ENCODE measurements at regions not wholly inside any gene's neighbourhood (a gene's known extent, or its start where the extent isn't known, plus 50 kb on each side); places are given as distances from the start of the nearest gene placed in this dataset.

GRCh38 chr1:193703121-193703520, 516.7 kb upstream of the B3GALT2 start:
- Mint-ChIP-seq H3K27me3 (ENCODE audit: insufficient read depth, unreplicated experiment) (no peaks in the 10 kb centered on the region), H3K27ac (ENCODE audit: unreplicated experiment) (no peak overlapping the region), H3K4me1 (ENCODE audit: low read depth, unreplicated experiment) (no peaks in the 10 kb centered on the region), H3K4me3 (ENCODE audit: unreplicated experiment) (no peak overlapping the region), H3K9me3 (ENCODE audit: unreplicated experiment) (no peaks in the 10 kb centered on the region), H3K36me3 (ENCODE audit: insufficient read depth, unreplicated experiment) (no peaks in the 10 kb centered on the region)
- POLR2A ChIA-PET: no interaction called here
- DNase-seq: no peak
- H3K36me3 ChIP-seq (ENCODE audit: control insufficient read depth, insufficient read depth, low read length): no peaks in the 10 kb centered on the region
- intact Hi-C loops (cut with micrococcal nuclease; ENCODE audit: unreplicated experiment): no loop called here
- H3K27me3 ChIP-seq (replicated peaks; ENCODE audit: control insufficient read depth, insufficient read depth, low read length): no peaks in the 10 kb centered on the region
- no peak for TF ChIP-seq CTCF (IDR thresholded peaks at IDR 0.05; ENCODE audit: insufficient read depth in 1 of 2, low read depth in 1 of 2, low read length in 1 of 2, severe bottlenecking in 1 of 2, unreplicated experiment in 1 of 2)
- no peaks in the 10 kb centered on the region for H3K9me3 ChIP-seq
- H3K4me3 ChIP-seq (ENCODE audit: low read depth, low read length): no peak overlapping the region
- no TSS peak for BruUV-seq (replicated peaks)
- CTCF ChIA-PET: no interaction called here
- no peaks in the 10 kb centered on the region for H3K4me1 ChIP-seq

GRCh38 chr1:193701759-193702158, 515.3 kb upstream of the B3GALT2 start:
- ChIA-PET CTCF (no interaction called here), POLR2A (no interaction called here)
- no peaks in the 10 kb centered on the region for H3K27me3 Mint-ChIP-seq (ENCODE audit: insufficient read depth, unreplicated experiment)
- no peaks in the 10 kb centered on the region for H3K9me3 ChIP-seq
- no peak overlapping the region for H3K4me3 Mint-ChIP-seq (ENCODE audit: unreplicated experiment)
- intact Hi-C loops (cut with micrococcal nuclease; ENCODE audit: unreplicated experiment): no loop called here
- no peaks in the 10 kb centered on the region for H3K27me3 ChIP-seq (replicated peaks; ENCODE audit: control insufficient read depth, insufficient read depth, low read length)
- no peak for DNase-seq
- H3K4me3 ChIP-seq (ENCODE audit: low read depth, low read length): no peak overlapping the region
- no peaks in the 10 kb centered on the region for H3K9me3 Mint-ChIP-seq (ENCODE audit: unreplicated experiment)
- no peak overlapping the region for H3K27ac Mint-ChIP-seq (ENCODE audit: unreplicated experiment)
- H3K36me3 Mint-ChIP-seq (ENCODE audit: insufficient read depth, unreplicated experiment): no peaks in the 10 kb centered on the region
- no peaks in the 10 kb centered on the region for H3K36me3 ChIP-seq (ENCODE audit: control insufficient read depth, insufficient read depth, low read length)
- TF ChIP-seq CTCF (IDR thresholded peaks at IDR 0.05; ENCODE audit: insufficient read depth in 1 of 2, low read depth in 1 of 2, low read length in 1 of 2, severe bottlenecking in 1 of 2, unreplicated experiment in 1 of 2): no peak
- H3K4me1 Mint-ChIP-seq (ENCODE audit: low read depth, unreplicated experiment): no peaks in the 10 kb centered on the region
- no TSS peak for BruUV-seq (replicated peaks)
- H3K4me1 ChIP-seq: no peaks in the 10 kb centered on the region

DNA sequence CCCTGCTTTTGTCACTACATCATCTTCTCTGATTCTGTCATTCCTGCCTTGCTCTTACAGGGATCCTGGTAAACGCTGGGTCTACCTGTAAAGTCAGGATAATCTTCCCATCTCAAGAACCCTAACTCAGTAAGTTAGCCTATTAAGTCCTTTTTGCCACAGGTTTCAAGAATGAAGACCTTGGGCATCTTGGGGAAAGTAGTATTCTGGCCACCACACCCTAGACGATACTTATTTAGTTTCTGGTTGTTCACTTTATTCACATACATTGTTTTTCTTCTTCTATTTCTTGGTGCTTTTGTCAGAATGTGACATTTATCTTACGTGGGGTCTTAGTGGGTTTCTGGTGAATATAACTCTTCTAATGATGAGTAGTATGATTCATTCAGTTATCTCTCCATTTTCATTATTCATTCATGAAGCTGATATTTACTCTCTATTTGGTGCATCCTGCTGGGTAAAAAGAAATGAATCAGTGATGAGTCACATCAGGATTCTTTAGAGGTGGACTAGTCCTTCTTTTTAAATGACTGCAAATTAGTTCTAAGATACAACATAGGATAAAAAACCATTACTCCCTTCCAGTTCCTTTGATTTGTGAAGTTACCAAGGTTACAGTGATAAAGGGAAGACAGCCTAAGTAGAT, 514.4 kb upstream of the B3GALT2 start:
- Histone ChIP-seq H3K27me3 (replicated peaks; ENCODE audit: control insufficient read depth, insufficient read depth, low read length) (no peaks in the 10 kb centered on the region), H3K9me3 (no peaks in the 10 kb centered on the region), H3K4me3 (ENCODE audit: low read depth, low read length) (no peak overlapping the region), H3K36me3 (ENCODE audit: control insufficient read depth, insufficient read depth, low read length) (no peaks in the 10 kb centered on the region), H3K4me1 (no peaks in the 10 kb centered on the region)
- Mint-ChIP-seq H3K27me3 (ENCODE audit: insufficient read depth, unreplicated experiment) (no peaks in the 10 kb centered on the region), H3K27ac (ENCODE audit: unreplicated experiment) (no peak overlapping the region), H3K9me3 (ENCODE audit: unreplicated experiment) (no peaks in the 10 kb centered on the region), H3K4me1 (ENCODE audit: low read depth, unreplicated experiment) (no peaks in the 10 kb centered on the region), H3K4me3 (ENCODE audit: unreplicated experiment) (no peak overlapping the region), H3K36me3 (ENCODE audit: insufficient read depth, unreplicated experiment) (no peaks in the 10 kb centered on the region)
- ChIA-PET CTCF (no interaction called here), POLR2A (no interaction called here)
- intact Hi-C loops (cut with micrococcal nuclease; ENCODE audit: unreplicated experiment): no loop called here
- BruUV-seq (replicated peaks): no TSS peak
- DNase-seq: no peak
- no peak for TF ChIP-seq CTCF (IDR thresholded peaks at IDR 0.05; ENCODE audit: insufficient read depth in 1 of 2, low read depth in 1 of 2, low read length in 1 of 2, severe bottlenecking in 1 of 2, unreplicated experiment in 1 of 2)
